ENCODE measurements at regions not wholly inside any gene's neighbourhood (a gene's known extent, or its start where the extent isn't known, plus 50 kb on each side); places are given as distances from the start of the nearest gene placed in this dataset.
"Not testable (repeated sequence)": the region's sequence is repeated elsewhere in the genome, so short reads cannot be mapped to it uniquely, and the experiment has no call there.

DNA sequence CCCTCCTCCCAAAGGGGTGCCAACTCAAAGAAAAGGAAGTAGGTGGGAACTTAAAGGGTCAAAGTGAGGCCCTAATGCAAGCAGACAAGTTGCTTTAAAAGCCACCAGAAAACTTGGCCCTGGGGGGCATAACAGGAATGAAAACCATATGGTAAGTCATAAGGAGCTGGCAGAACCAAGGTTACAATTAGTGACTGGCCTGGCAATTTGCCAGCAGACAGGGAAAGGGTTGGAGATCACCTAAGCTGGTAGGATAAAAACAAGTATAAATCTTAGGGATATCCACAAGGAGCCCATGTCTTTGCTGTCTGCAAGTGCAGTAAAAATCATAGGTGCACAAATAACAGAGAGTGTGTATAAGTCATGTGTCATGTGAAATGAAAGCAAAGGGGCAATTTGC is 256.7 kb upstream of the LRRTM4 start:
- no peak overlapping the region for H3K27ac ChIP-seq
- no peak for TF ChIP-seq CTCF (IDR thresholded peaks at IDR 0.05)
- TF ChIP-seq ZFX (IDR thresholded peaks at IDR 0.05; ENCODE audit: borderline replicate concordance) = no peak

DNA sequence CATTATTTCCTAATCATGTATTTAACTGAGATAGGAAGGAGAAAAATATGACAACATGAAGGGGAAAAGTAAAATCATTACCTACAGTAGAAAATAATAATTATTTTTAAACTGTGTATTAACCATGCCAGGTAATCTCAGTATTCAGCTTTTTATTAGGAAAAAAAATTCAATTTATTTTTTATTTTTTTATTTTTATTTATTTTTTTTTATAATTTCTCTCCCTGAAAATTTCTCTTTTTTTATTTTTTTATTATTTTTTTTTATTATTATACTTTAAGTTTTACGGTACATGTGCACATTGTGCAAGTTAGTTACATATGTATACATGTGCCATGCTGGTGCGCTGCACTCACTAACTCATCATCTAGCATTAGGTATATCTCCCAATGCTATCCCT is 271.3 kb upstream of the LRRTM4 start:
- H3K27ac ChIP-seq = not testable (repeated sequence)

DNA sequence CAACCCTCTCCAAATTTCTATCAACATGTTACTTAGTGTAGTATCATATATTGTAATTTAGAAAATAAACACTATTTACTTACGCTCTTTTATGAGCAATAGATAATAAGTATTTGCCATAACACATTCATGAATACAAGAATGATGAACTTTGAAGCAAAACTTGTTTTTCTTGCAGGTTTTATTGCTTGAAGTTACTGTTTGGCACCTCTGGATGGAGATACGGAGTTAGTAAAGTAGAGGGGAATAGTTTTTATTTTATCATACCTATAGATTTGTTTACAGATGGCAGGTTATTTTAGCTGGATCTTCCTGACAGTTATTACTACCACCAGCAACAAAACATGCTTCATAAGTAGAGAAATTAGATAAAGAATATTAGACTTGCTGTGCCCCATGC is 274.2 kb upstream of the LRRTM4 start:
- H3K27ac ChIP-seq = no peak overlapping the region
- TF ChIP-seq CTCF (IDR thresholded peaks at IDR 0.05) = peak; percentile 15; the same call in 1 of the 2 replicates
- no peak for TF ChIP-seq ZFX (IDR thresholded peaks at IDR 0.05; ENCODE audit: borderline replicate concordance)

DNA sequence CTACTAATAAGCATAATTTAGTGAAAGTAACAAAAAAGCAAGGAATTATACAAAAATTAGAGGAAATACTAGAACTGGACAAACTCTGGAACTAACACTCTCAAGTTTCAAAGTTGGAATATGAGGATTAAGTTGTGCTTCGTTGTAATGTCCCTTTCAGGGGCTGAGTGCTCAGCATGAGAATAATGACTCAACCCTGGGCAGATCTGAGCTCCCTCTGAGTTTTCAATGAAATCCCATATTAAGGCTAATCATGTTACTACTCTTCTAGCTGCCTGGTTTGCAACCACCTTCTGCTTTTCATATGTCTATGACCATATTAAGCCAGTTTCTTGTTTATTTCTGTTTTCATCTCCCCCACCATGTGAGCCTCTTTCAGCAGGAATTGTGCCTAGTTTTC is 274.9 kb upstream of the LRRTM4 start:
- no peak for TF ChIP-seq ZFX (IDR thresholded peaks at IDR 0.05; ENCODE audit: borderline replicate concordance)
- no peak for TF ChIP-seq CTCF (IDR thresholded peaks at IDR 0.05)
- no peak overlapping the region for H3K27ac ChIP-seq

- H3K27ac ChIP-seq = no peak overlapping the region
- TF ChIP-seq ZFX (IDR thresholded peaks at IDR 0.05; ENCODE audit: borderline replicate concordance) (no peak), CTCF (IDR thresholded peaks at IDR 0.05) (no peak)
Observed at GRCh38 chr2:77800410-77800809, 278.2 kb upstream of the LRRTM4 start.

- TF ChIP-seq ZFX (IDR thresholded peaks at IDR 0.05; ENCODE audit: borderline replicate concordance) = no peak
- no peak for TF ChIP-seq CTCF (IDR thresholded peaks at IDR 0.05)
- no peak overlapping the region for H3K27ac ChIP-seq
Observed at GRCh38 chr2:77807531-77808215, 285.5 kb upstream of the LRRTM4 start.

- H3K27ac ChIP-seq = no peak overlapping the region
- no peak for TF ChIP-seq ZFX (IDR thresholded peaks at IDR 0.05; ENCODE audit: borderline replicate concordance)
- no peak for TF ChIP-seq CTCF (IDR thresholded peaks at IDR 0.05)
Observed at GRCh38 chr2:77808599-77808998, 286.4 kb upstream of the LRRTM4 start.

DNA sequence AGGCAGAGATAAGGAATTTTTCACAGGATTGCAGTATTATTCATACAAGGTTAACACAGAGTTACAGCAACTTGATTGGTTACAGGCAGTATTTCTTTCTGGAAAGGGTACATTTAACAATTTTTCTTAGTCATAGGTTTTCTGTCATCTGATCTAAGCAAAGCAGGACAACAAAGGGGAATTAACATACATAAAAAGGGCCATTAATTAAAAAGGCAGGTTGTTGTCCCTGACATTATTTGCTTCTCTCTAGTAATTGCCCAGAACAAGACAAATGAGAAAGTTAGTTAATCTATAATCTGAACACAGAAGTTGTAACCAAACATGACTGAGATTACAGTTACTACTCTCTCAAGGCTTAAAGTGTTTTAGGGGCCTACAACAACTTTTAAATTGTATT is 291.4 kb upstream of the LRRTM4 start:
- no peak for TF ChIP-seq CTCF (IDR thresholded peaks at IDR 0.05)
- no peak for TF ChIP-seq ZFX (IDR thresholded peaks at IDR 0.05; ENCODE audit: borderline replicate concordance)
- peak overlapping the region; percentile 40 for H3K27ac ChIP-seq
